Activated T-helper 17 cell treated with anti-CD3 and anti-CD28 coated beads, Interleukin-2, amount 50 U/mL, for 72 hours (primary cell): ENCODE measurements at regions not wholly inside any gene's neighbourhood (a gene's known extent, or its start where the extent isn't known, plus 50 kb on each side); places are given as distances from the start of the nearest gene placed in this dataset.
"Not testable (repeated sequence)": the region's sequence is repeated elsewhere in the genome, so short reads cannot be mapped to it uniquely, and the experiment has no call there.

Source experiments
- ATAC-seq: fragments of 150-1000 bp; cut with Tn5 transposase; replicated peaks from 2 replicates; pipeline ENCODE4 v1.10.0; 2021; ENCODE audit warnings: mild to moderate bottlenecking, moderate library complexity
- H3K27ac Mint-ChIP-seq: one replicate; pipeline ENCODE4 v1.8.0; 2022; ENCODE audit warnings: mixed read lengths
- H3K27me3 Mint-ChIP-seq: one replicate; pipeline ENCODE4 v1.8.0; 2022; ENCODE audit warnings: mixed read lengths
- H3K36me3 Mint-ChIP-seq: one replicate; pipeline ENCODE4 v1.8.0; 2022; ENCODE audit warnings: low read depth, mild to moderate bottlenecking, mixed read lengths
- H3K4me1 Mint-ChIP-seq: one replicate; pipeline ENCODE4 v1.8.0; 2022; ENCODE audit warnings: mixed read lengths
- H3K4me3 Mint-ChIP-seq: one replicate; pipeline ENCODE4 v1.8.0; 2022; ENCODE audit warnings: mild to moderate bottlenecking, mixed read lengths
- H3K9me3 Mint-ChIP-seq: one replicate; pipeline ENCODE4 v1.8.0; 2022; ENCODE audit warnings: mixed read lengths

- H3K9me3 Mint-ChIP-seq = peaks cover 10% of the 10 kb centered on the region
- H3K36me3 Mint-ChIP-seq = no peaks in the 10 kb centered on the region
- H3K4me1 Mint-ChIP-seq = no peaks in the 10 kb centered on the region
- H3K27me3 Mint-ChIP-seq = no peaks in the 10 kb centered on the region
- ATAC-seq = no peak
- H3K27ac Mint-ChIP-seq = no peak overlapping the region
- H3K4me3 Mint-ChIP-seq = no peak overlapping the region
Measured at GRCh38 chr16:7834771-7835431, 502.3 kb downstream of the RBFOX1 start.

- H3K36me3 Mint-ChIP-seq = no peaks in the 10 kb centered on the region
- H3K27me3 Mint-ChIP-seq = no peaks in the 10 kb centered on the region
- ATAC-seq = no peak
- no peaks in the 10 kb centered on the region for H3K4me1 Mint-ChIP-seq
- H3K27ac Mint-ChIP-seq = no peak overlapping the region
- no peak overlapping the region for H3K4me3 Mint-ChIP-seq
- H3K9me3 Mint-ChIP-seq = peaks cover 7% of the 10 kb centered on the region
Measured at GRCh38 chr16:7820816-7821215, 488.2 kb downstream of the RBFOX1 start.

- ATAC-seq = no peak
- H3K27me3 Mint-ChIP-seq = no peaks in the 10 kb centered on the region
- no peak overlapping the region for H3K27ac Mint-ChIP-seq
- H3K36me3 Mint-ChIP-seq = no peaks in the 10 kb centered on the region
- H3K4me1 Mint-ChIP-seq = no peaks in the 10 kb centered on the region
- H3K9me3 Mint-ChIP-seq = peaks cover 13% of the 10 kb centered on the region
- no peak overlapping the region for H3K4me3 Mint-ChIP-seq
Measured at GRCh38 chr16:7805686-7806396, 473.2 kb downstream of the RBFOX1 start.

- no peaks in the 10 kb centered on the region for H3K27me3 Mint-ChIP-seq
- no peaks in the 10 kb centered on the region for H3K4me1 Mint-ChIP-seq
- no peak overlapping the region for H3K4me3 Mint-ChIP-seq
- no peak for ATAC-seq
- H3K36me3 Mint-ChIP-seq = no peaks in the 10 kb centered on the region
- no peak overlapping the region for H3K27ac Mint-ChIP-seq
- peaks cover 15% of the 10 kb centered on the region for H3K9me3 Mint-ChIP-seq
Measured at GRCh38 chr16:7804635-7805195, 472.1 kb downstream of the RBFOX1 start.

GRCh38 chr16:7792346-7792745 is 459.7 kb downstream of the RBFOX1 start:
- peaks cover 17% of the 10 kb centered on the region for H3K9me3 Mint-ChIP-seq
- no peaks in the 10 kb centered on the region for H3K27me3 Mint-ChIP-seq
- H3K27ac Mint-ChIP-seq = no peak overlapping the region
- H3K4me3 Mint-ChIP-seq = no peak overlapping the region
- H3K36me3 Mint-ChIP-seq = no peaks in the 10 kb centered on the region
- ATAC-seq = no peak
- no peaks in the 10 kb centered on the region for H3K4me1 Mint-ChIP-seq

- Mint-ChIP-seq H3K27ac (no peak overlapping the region), H3K9me3 (peaks cover 17% of the 10 kb centered on the region), H3K4me3 (no peak overlapping the region), H3K4me1 (no peaks in the 10 kb centered on the region), H3K36me3 (no peaks in the 10 kb centered on the region), H3K27me3 (no peaks in the 10 kb centered on the region)
- no peak for ATAC-seq
Measured at GRCh38 chr16:7791028-7791590, 458.5 kb downstream of the RBFOX1 start.

- peaks cover 33% of the 10 kb centered on the region for H3K9me3 Mint-ChIP-seq
- H3K27ac Mint-ChIP-seq = no peak overlapping the region
- no peak overlapping the region for H3K4me3 Mint-ChIP-seq
- H3K4me1 Mint-ChIP-seq = no peaks in the 10 kb centered on the region
- no peaks in the 10 kb centered on the region for H3K27me3 Mint-ChIP-seq
- no peaks in the 10 kb centered on the region for H3K36me3 Mint-ChIP-seq
- no peak for ATAC-seq
Measured at GRCh38 chr16:7775072-7775488, 442.4 kb downstream of the RBFOX1 start.

GRCh38 chr16:7772722-7773121 is 440.1 kb downstream of the RBFOX1 start:
- ATAC-seq = no peak
- no peak overlapping the region for H3K27ac Mint-ChIP-seq
- H3K4me3 Mint-ChIP-seq = no peak overlapping the region
- peaks cover 26% of the 10 kb centered on the region for H3K9me3 Mint-ChIP-seq
- no peaks in the 10 kb centered on the region for H3K27me3 Mint-ChIP-seq
- H3K36me3 Mint-ChIP-seq = no peaks in the 10 kb centered on the region
- H3K4me1 Mint-ChIP-seq = no peaks in the 10 kb centered on the region

GRCh38 chr16:7769091-7769490 is 436.4 kb downstream of the RBFOX1 start:
- not testable (repeated sequence) for H3K27me3 Mint-ChIP-seq, ATAC-seq, H3K27ac Mint-ChIP-seq

GRCh38 chr16:7765079-7765550 is 432.5 kb downstream of the RBFOX1 start:
- Mint-ChIP-seq H3K4me1 (no peaks in the 10 kb centered on the region), H3K27me3 (no peaks in the 10 kb centered on the region), H3K27ac (no peak overlapping the region), H3K4me3 (no peak overlapping the region), H3K36me3 (no peaks in the 10 kb centered on the region), H3K9me3 (peaks cover 9% of the 10 kb centered on the region)
- ATAC-seq = no peak

More at GRCh38 chr16:7769091-7769490, 436.4 kb downstream of the RBFOX1 start:
- not testable (repeated sequence) for H3K4me3 Mint-ChIP-seq, H3K4me1 Mint-ChIP-seq, H3K36me3 Mint-ChIP-seq
- peaks cover 23% of the 10 kb centered on the region for H3K9me3 Mint-ChIP-seq

- H3K27ac Mint-ChIP-seq = no peak overlapping the region
- no peak overlapping the region for H3K4me3 Mint-ChIP-seq
- H3K4me1 Mint-ChIP-seq = no peaks in the 10 kb centered on the region
- H3K36me3 Mint-ChIP-seq = no peaks in the 10 kb centered on the region
- no peak for ATAC-seq
- H3K27me3 Mint-ChIP-seq = no peaks in the 10 kb centered on the region
- peaks cover 14% of the 10 kb centered on the region for H3K9me3 Mint-ChIP-seq
Measured at GRCh38 chr16:7763111-7763510, 430.5 kb downstream of the RBFOX1 start.
